Renal pelvis (tissue), 1 donor: ENCODE measurements at regions not wholly inside any gene's neighbourhood (a gene's known extent, or its start where the extent isn't known, plus 50 kb on each side); places are given as distances from the start of the nearest gene placed in this dataset.

Experiments
- DNase-seq: peaks from one replicate; pipeline ENCODE4 v3.0.0-alpha.2; 2013

DNA sequence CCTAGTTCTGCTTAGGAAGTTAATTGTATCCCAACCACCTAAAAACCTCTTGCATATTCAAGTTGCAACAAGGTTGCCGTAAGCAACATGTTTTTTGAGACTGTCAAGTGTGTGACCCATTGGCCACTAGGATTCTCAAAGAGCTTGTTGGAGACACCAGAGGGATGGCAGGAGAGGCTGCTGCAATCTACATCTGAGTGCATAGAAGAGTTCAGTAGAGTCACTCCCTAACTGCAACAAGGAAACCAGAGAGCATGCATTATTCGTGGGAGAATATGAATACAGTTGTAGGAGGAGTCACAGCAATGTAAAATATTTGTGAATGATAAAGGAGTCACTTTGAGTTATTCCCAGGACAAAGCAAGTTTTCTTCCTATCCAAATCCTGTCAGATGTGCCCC lies 538.6 kb downstream of the TNS3 start:
- no peak for DNase-seq

GRCh38 chr7:47042669-47043068 lies 539.2 kb downstream of the TNS3 start:
- DNase-seq, result no peak

- no peak for DNase-seq
Observed at GRCh38 chr7:47040795-47041347, 541.0 kb downstream of the TNS3 start.

DNA sequence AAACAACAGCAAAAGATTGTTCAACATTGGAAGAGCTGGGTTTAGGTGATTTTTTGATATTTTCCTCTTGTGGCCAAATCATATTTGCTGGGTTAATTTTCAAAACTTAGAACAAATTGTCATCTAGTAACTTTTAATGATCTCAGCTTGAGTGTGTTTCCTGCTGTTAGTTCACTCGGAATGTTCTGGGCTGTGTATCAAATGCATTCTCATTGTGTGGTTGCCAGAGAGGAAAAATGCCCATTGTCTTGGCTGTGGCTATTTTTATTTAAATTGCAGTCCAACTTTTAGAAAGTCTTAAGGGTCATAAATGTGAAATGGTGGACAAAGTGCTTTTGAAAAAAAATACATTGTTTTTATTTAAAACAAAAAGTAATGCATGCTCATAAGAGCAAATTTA lies 542.0 kb downstream of the TNS3 start:
- DNase-seq, result no peak

DNA sequence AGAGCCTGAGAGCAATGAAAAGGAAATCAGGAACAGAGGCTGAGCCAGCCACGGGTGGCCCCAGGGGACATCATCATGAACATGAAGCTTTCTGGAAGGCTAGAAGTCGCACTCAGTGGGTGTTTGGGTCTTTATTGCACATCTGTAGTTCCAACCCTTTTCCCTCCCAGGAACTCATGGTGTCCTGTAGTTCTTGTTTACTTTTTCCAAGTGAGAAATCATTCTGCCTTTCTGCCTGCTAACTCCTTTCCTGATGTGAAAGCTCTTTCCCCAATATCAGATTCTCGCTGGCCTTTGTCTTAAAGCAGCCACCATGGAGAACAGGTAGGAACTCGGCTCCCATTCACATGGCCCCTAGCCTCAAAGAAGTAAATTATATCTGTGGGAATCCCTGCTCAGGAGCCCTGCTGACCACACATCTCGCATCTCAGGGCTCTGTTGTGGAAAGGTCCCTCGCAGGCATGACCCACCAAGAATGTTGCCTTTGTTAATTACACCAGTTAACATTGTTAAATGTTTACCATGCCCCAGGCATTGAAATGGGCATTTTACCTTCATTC lies 542.7 kb downstream of the TNS3 start:
- no peak for DNase-seq

GRCh38 chr7:47038621-47039020 lies 543.3 kb downstream of the TNS3 start:
- no peak for DNase-seq

GRCh38 chr7:47037607-47038006 lies 544.3 kb downstream of the TNS3 start:
- no peak for DNase-seq

DNA sequence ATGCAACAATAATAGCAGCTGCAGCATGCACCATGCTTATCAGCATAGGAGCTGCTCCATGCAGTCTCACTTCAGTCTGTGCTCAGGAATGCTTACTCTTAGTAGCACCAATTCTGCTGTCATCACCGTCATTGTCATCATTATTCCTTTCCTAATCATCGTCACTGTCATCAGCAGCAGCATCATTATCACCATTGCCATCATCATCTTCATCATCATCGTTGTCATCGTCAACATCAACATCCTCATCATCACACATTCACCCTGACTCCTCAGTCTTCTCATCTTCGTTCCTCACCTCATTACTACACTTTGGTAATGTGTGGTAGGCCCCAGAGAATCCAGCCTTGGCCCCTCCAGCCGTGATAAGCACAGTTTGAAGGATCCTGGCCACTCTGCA lies 545.0 kb downstream of the TNS3 start:
- no peak for DNase-seq

GRCh38 chr7:47035522-47035921 lies 546.4 kb downstream of the TNS3 start:
- no peak for DNase-seq

GRCh38 chr7:47034180-47034579 lies 547.7 kb downstream of the TNS3 start:
- DNase-seq, result no peak

GRCh38 chr7:47032536-47032908 lies 549.4 kb downstream of the TNS3 start:
- no peak for DNase-seq

DNA sequence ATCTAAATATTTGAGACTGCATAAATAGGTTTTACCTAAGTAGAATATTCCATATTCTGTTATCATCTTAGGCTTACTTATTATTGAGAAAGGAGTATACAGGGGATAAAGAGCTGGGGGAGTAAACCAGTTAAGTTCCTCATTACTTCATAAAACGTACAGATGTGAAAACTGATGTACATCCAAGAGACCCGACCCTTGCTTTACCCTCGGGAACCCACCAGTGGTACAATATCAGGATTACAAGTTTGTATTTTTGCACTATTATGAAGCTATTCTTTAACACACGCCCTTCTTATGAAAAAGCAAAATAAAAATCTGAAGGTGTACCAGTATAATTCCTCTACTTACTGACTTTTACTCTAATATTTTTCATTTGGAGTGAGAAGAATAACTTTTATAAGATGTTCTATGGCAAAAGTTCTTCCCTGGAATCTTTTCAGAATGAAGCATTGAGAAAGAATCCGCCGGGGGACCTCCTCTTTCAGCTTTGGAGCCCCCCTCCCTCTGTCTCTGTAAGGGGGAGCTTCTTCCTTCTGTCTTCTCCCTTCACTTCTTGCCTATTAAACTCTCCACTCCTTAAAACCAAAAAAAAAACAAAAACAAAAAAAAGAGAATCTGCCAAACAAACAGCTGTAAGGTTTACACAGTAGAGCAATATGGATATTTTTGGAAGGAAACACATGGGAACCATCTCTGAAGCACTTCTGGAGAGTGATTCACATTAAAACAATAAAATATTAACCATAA lies 550.0 kb downstream of the TNS3 start:
- peak; percentile 54 for DNase-seq

DNA sequence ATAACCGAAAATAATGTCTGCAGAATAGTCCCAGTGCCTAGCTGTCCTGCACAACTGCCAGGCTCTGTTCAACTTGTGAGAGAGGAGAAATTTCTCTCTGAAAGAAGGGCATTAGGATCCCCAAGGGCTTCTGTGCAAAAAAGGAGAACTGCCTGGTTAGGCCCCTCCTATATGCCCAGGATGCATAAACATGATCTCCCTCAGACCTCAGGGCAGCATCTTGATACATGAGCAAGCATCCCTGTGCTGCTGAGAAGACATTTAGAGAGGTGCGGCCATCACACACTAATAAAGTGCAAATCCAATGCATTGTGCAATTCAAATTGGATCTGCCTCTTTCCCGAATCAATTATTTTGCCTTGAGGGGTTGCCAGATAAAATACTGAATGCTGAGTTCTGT lies 553.6 kb downstream of the TNS3 start:
- no peak for DNase-seq

DNA sequence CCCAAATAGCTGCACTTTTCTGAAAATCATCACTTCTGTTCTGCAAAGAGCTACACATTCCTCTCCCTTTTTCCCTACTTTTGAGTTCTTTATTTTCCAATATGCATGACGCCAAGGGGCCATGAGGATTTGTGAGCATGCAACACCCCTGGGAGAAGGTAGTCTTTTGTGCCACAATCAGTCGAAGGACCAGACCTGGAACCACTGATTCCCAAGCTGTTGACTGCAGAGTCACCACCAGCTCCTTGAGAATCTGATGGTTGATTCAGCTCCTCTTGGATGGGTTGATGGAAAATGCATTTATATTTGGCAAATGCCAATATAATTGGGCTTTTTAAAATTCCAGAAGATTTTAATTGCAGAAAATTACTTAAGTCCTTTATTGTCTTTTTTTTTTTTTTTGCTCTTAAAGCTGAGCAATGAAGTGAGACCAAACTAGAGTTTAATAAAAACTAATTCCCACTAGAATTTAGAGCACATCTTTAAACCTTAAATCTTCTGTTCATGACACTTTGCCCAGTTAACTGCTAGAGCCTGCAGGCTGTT lies 554.1 kb downstream of the TNS3 start:
- DNase-seq, result no peak

DNA sequence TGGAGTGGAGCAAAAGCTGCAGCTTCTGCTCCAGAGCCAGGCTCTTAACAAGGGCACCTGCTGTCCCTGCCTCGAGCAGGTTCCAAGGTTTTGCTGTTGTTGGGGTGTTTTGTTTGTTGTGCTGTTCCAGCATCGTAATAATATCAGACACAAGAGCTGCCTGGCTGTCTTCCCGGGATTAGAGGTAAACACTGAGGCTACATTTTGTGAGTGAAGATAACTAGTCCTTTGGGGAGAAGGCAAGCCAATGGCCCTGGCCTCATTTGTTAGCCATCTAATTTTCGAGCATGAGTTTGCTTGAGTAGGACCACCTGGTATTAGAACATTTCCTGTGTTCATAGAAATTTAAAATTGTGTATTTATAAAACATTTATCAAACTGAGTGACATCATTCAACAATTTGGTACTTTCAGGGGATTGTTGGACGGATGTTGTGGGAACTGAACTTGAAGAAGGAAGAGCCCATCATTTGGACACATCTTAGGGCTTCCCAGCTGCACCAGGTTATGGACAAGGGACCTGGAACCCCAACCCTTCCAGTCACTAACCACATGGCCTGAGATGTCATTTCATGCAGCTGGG lies 555.0 kb downstream of the TNS3 start:
- DNase-seq, result no peak

DNA sequence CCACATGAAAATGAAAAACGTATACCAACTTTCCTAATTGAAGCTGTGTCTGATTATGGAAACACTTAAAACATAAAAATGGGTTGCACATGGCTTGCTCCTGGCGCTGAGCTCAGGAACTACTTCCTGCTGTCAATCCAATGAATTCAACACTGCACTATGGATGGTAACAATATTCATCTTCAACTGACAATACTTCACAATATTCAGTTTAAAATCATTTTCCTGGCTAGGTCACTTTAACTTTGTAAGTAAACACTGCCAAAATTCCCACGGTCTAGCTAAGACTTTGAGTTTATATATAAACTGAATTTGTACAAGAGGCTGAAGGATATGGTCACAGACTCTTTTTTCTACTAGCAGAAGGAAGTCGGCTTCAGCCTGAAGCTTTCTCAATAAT lies 556.9 kb downstream of the TNS3 start:
- DNase-seq, result no peak

GRCh38 chr7:47008461-47008860 lies 573.5 kb downstream of the TNS3 start:
- DNase-seq, result no peak

DNA sequence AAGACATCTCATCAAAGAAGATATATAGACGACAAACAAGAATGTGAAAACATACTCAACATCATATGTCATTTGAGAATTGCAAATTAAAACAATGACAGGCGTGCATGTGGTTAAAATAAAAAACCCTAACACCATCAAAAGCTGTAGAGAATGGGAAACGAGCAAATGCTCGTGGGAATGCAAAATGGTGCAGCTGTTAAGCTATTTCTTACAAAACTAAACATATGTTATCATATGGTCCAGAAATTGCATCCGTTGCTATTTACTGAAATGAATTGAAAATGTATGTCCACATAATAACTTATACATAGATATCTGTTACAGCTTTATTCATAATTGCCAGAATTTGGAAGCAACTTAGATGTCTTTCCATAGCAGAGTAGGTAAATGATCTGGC lies 574.4 kb downstream of the TNS3 start:
- DNase-seq, result no peak

- DNase-seq, result no peak
Observed at GRCh38 chr7:47000561-47000960, 581.4 kb downstream of the TNS3 start.

DNA sequence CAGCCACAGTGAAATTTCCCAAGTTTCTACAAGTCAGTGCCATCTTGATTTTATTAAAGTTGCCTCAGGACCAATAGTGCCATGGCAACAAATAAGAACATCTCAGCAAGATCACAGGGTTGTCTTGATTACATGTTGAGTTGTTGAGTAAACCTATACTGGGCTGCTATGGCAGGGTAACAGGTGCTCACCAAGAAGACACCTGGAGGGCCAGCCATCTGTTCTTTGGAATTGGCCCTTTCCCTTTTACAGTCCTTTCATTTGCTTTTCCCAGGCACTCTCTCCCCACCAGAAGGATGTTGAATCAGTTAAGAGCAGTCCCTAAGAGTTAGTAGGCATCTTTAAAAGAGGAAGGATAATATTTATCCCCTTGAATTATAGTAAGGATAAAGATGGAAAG lies 582.0 kb downstream of the TNS3 start:
- no peak for DNase-seq

GRCh38 chr7:46996972-46997371 lies 584.9 kb downstream of the TNS3 start:
- DNase-seq, result no peak

- DNase-seq, result no peak
Observed at GRCh38 chr7:46993396-46993795, 588.5 kb downstream of the TNS3 start.

DNA sequence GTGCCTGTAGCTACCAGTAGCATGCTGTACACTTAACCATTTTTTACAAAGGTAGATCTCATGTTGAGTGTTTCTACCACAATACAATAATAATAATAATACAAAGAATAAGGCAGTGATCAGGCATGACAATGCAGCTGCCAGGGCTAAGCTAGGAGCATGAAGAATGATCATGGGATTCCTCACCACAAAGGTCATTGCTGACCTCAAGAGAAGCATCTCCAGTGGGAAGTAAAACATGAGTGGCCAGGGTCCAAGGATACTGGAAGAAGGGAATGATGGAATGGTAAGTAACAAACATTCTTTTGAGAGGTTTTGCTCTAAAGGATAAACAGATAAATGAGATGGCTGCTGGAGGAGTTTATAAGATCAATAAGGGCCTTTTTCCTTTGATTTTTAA lies 591.1 kb downstream of the TNS3 start:
- no peak for DNase-seq
